IMR-90 (cell line): ENCODE measurements at regions not wholly inside any gene's neighbourhood (a gene's known extent, or its start where the extent isn't known, plus 50 kb on each side); places are given as distances from the start of the nearest gene placed in this dataset.

Experiments
- ATAC-seq: fragments of 200-7000 bp; cut with Tn5 transposase; 2 replicates; pipeline ENCODE4 v1.9.1; 2020; ENCODE audit warnings: low read depth, mild to moderate bottlenecking, moderate library complexity
- BruUV-seq: library from RNA; stranded (reverse); fragments of 400-500 nt; replicated peaks from 2 replicates; lab custom pipeline; 2021; lab: Mats Ljungman, UMichigan
- CTCF ChIA-PET: fragments of 300-600 bp; formaldehyde crosslinking; extraction: SDS; loops from one replicate; lab custom pipeline; 2021; ENCODE audit warnings: antibody characterized with exemption; lab: Yijun Ruan, JAX
- POLR2A ChIA-PET: fragments of 300-600 bp; sonication (Branson Sonifier 250); formaldehyde crosslinking; loops from one replicate; lab custom pipeline; 2022; ENCODE audit warnings: antibody characterized with exemption; ENCODE audit not compliant: unreplicated experiment; lab: Charles Lee
- DNase-seq: peaks from one replicate; pipeline ENCODE4 v3.0.0; 2013
- H2AFZ ChIP-seq: replicated peaks from 2 replicates; pipeline ENCODE3; 2013; ENCODE audit warnings: low read length, mild to moderate bottlenecking; ENCODE audit not compliant: poor library complexity
- H2AK5ac ChIP-seq: 2 replicates; pipeline ENCODE4 v1.6.1; 2013; ENCODE audit warnings: low read depth, low read length, inconsistent platforms
- H2AK9ac ChIP-seq: replicated peaks from 2 replicates; pipeline ENCODE3; 2013; ENCODE audit warnings: mild to moderate bottlenecking, low read depth, low read length, moderate library complexity; ENCODE audit not compliant: poor library complexity
- H2BK120ac ChIP-seq: 2 replicates; pipeline ENCODE4 v1.6.1; 2013; ENCODE audit warnings: low read depth, low read length, inconsistent platforms
- H2BK15ac ChIP-seq: 3 replicates; pipeline ENCODE4 v1.6.1; 2013; ENCODE audit warnings: low read depth, low read length, inconsistent platforms
- H2BK20ac ChIP-seq: 2 replicates; pipeline ENCODE4 v1.6.1; 2013; ENCODE audit warnings: low read depth, mild to moderate bottlenecking, inconsistent platforms, low read length, moderate library complexity
- H2BK5ac ChIP-seq: 2 replicates; pipeline ENCODE4 v1.6.1; 2013; ENCODE audit warnings: mild to moderate bottlenecking, low read depth, low read length, inconsistent platforms; ENCODE audit not compliant: poor library complexity, severe bottlenecking
- H3K14ac ChIP-seq: replicated peaks from 2 replicates; pipeline ENCODE4 v1.6.1; 2013; ENCODE audit warnings: low read depth, low read length, inconsistent platforms
- H3K18ac ChIP-seq: 2 replicates; pipeline ENCODE4 v1.6.1; 2013; ENCODE audit warnings: low read depth, low read length, control low read depth
- H3K23ac ChIP-seq: 2 replicates; pipeline ENCODE4 v1.6.1; 2013; ENCODE audit warnings: low read depth, low read length, inconsistent platforms
- H3K27ac ChIP-seq: 2 replicates; pipeline ENCODE4 v1.5.1; 2013; ENCODE audit warnings: mild to moderate bottlenecking, control low read depth, low read length; ENCODE audit not compliant: insufficient read depth
- H3K27me3 ChIP-seq: 2 replicates; pipeline ENCODE4 v1.6.1; 2013; ENCODE audit warnings: low read length; ENCODE audit not compliant: control insufficient read depth, insufficient read depth
- H3K36me3 ChIP-seq: 2 replicates; pipeline ENCODE4 v1.6.1; 2013; ENCODE audit warnings: low read length, mixed read lengths; ENCODE audit not compliant: control insufficient read depth, insufficient read depth
- H3K4ac ChIP-seq: 2 replicates; pipeline ENCODE4 v1.6.1; 2013; ENCODE audit warnings: low read depth, low read length, inconsistent platforms
- H3K4me1 ChIP-seq: 2 replicates; pipeline ENCODE4 v1.6.1; 2013; ENCODE audit warnings: low read length, mixed read lengths; ENCODE audit not compliant: control insufficient read depth, insufficient read depth
- H3K4me2 ChIP-seq: 2 replicates; pipeline ENCODE4 v1.6.1; 2013; ENCODE audit warnings: low read depth, mild to moderate bottlenecking, control low read depth, low read length, moderate library complexity
- H3K4me3 ChIP-seq: 2 replicates; pipeline ENCODE4 v1.5.1; 2013; ENCODE audit warnings: low read depth, mild to moderate bottlenecking, control low read depth, low read length, moderate library complexity; ENCODE audit not compliant: insufficient read depth
- H3K56ac ChIP-seq: 2 replicates; pipeline ENCODE4 v1.6.1; 2013; ENCODE audit warnings: low read length, inconsistent platforms; ENCODE audit not compliant: insufficient read depth; ENCODE audit errors: extremely low read depth
- H3K79me1 ChIP-seq, 2 experiments: 2 replicates each; pipeline ENCODE4 v1.6.1; 2013; ENCODE audit warnings: low read length in 2 of 2, inconsistent platforms in 1 of 2, low read depth in 1 of 2
- H3K9ac ChIP-seq: 2 replicates; pipeline ENCODE4 v1.6.1; 2013; ENCODE audit warnings: low read depth, low read length, control low read depth
- H3K9me1 ChIP-seq: 2 replicates; pipeline ENCODE4 v1.6.1; 2013; ENCODE audit warnings: low read length, inconsistent platforms; ENCODE audit not compliant: insufficient read depth
- H3K9me3 ChIP-seq: 2 replicates; pipeline ENCODE4 v1.6.1; 2013; ENCODE audit warnings: low read length; ENCODE audit not compliant: control insufficient read depth, insufficient read depth
- H4K20me1 ChIP-seq: 2 replicates; pipeline ENCODE4 v1.6.1; 2013; ENCODE audit warnings: low read length, inconsistent platforms; ENCODE audit not compliant: insufficient read depth
- H4K5ac ChIP-seq: 2 replicates; pipeline ENCODE4 v1.6.1; 2013; ENCODE audit warnings: mild to moderate bottlenecking, low read depth, low read length, control low read depth
- H4K8ac ChIP-seq, 2 experiments: 2 replicates each; pipeline ENCODE4 v1.6.1; 2013; ENCODE audit warnings: low read depth in 2 of 2, low read length in 2 of 2, control low read depth in 1 of 2, inconsistent platforms in 1 of 2
- H4K91ac ChIP-seq: 2 replicates; pipeline ENCODE4 v1.6.1; 2013; ENCODE audit warnings: low read depth, low read length, inconsistent platforms; ENCODE audit not compliant: insufficient read depth
- BHLHE40 ChIP-seq: fragments of 150-350 bp; IDR thresholded peaks from 2 replicates; pipeline ENCODE4 v1.6.1; 2016; ENCODE audit warnings: mild to moderate bottlenecking, low read depth, low read length
- CEBPB ChIP-seq: IDR thresholded peaks from 2 replicates; pipeline ENCODE4 v1.6.1; 2012; ENCODE audit warnings: low read depth, low read length, improper control_type of control experiment
- CHD1 ChIP-seq: IDR thresholded peaks from 2 replicates; pipeline ENCODE4 v1.6.1; 2012; ENCODE audit warnings: low read depth, low read length, improper control_type of control experiment
- FOS ChIP-seq: fragments of 150-350 bp; IDR thresholded peaks from 2 replicates; pipeline ENCODE4 v1.6.1; 2016; ENCODE audit warnings: low read depth, low read length
- MAFK ChIP-seq: IDR thresholded peaks from 2 replicates; pipeline ENCODE4 v1.6.1; 2012; ENCODE audit warnings: low read depth, low read length, improper control_type of control experiment
- MAZ ChIP-seq: IDR thresholded peaks from 2 replicates; pipeline ENCODE4 v1.6.1; 2012; ENCODE audit warnings: low read depth, mild to moderate bottlenecking, low read length, improper control_type of control experiment, moderate library complexity, borderline replicate concordance
- MXI1 ChIP-seq: IDR thresholded peaks from 2 replicates; pipeline ENCODE4 v1.6.1; 2012; ENCODE audit warnings: low read depth, mild to moderate bottlenecking, low read length, moderate library complexity, borderline replicate concordance
- NFE2L2 ChIP-seq: fragments of 150-350 bp; IDR thresholded peaks from 2 replicates; pipeline ENCODE4 v1.6.1; 2016; ENCODE audit warnings: low read depth, mild to moderate bottlenecking, low read length
- POLR2A ChIP-seq: IDR thresholded peaks from 2 replicates; pipeline ENCODE4 v1.6.1; 2012; ENCODE audit warnings: mild to moderate bottlenecking, low read depth, low read length
- RAD21 ChIP-seq: IDR thresholded peaks from 2 replicates; pipeline ENCODE4 v1.6.1; 2012; ENCODE audit warnings: low read length, improper control_type of control experiment
- RCOR1 ChIP-seq: IDR thresholded peaks from 2 replicates; pipeline ENCODE4 v1.6.1; 2012; ENCODE audit warnings: mild to moderate bottlenecking, low read length, improper control_type of control experiment; ENCODE audit not compliant: insufficient replicate concordance
- RFX5 ChIP-seq: IDR thresholded peaks from 2 replicates; pipeline ENCODE4 v1.8.0; 2012; ENCODE audit warnings: low read depth, mild to moderate bottlenecking, low read length, moderate library complexity
- SMC3 ChIP-seq: fragments of 150-350 bp; IDR thresholded peaks from 2 replicates; pipeline ENCODE4 v1.6.1; 2016; ENCODE audit warnings: low read depth, mild to moderate bottlenecking, antibody characterized with exemption, low read length, moderate library complexity
- WGBS, 2 experiments: methylation state at CpG; one replicate each; pipeline versions ENCODE4 v1.1.5 to v1.1.7; 2013; ENCODE audit warnings: missing lambda C conversion rate in 2 of 2; ENCODE audit not compliant: insufficient read length in 1 of 2; ENCODE audit errors: extremely low coverage in 2 of 2; 5-methylcytosine and 5-hydroxymethylcytosine counted together
- dilution Hi-C: fragments of 300-500 bp; cut with HindIII; formaldehyde crosslinking; loops from one replicate; pipeline ENCODE4 v1.14.3; 2018; ENCODE audit warnings: low sequenced_read_pairs; ENCODE audit not compliant: unreplicated experiment
- in situ Hi-C: fragments of 300-500 bp; cut with MboI; formaldehyde crosslinking; loops from 3 replicates; pipeline ENCODE4 v1.14.3; 2019; ENCODE audit warnings: low sequenced_read_pairs, inconsistent platforms, mixed read lengths
- intact Hi-C: fragments of 100-400 bp; cut with micrococcal nuclease; formaldehyde crosslinking; loops from 2 replicates; pipeline ENCODE4 v1.10.0; 2022
- TF ChIP-seq, protein P1 (sequence below): conservative IDR thresholded peaks from 2 replicates; pipeline ENCODE4 v1.5.1; 2012; ENCODE audit warnings: mild to moderate bottlenecking, low read depth, low read length, improper control_type of control experiment
- TF ChIP-seq, protein P2 (sequence below): fragments of 150-350 bp; IDR thresholded peaks from 2 replicates; pipeline ENCODE4 v1.6.1; 2017; ENCODE audit warnings: mild to moderate bottlenecking, antibody characterized with exemption, low read length, low read depth
- TF ChIP-seq, protein P3 (sequence below): fragments of 150-350 bp; IDR thresholded peaks from 2 replicates; pipeline ENCODE4 v1.6.1; 2016; ENCODE audit warnings: low read depth, mild to moderate bottlenecking, low read length, moderate library complexity, borderline replicate concordance

DNA sequence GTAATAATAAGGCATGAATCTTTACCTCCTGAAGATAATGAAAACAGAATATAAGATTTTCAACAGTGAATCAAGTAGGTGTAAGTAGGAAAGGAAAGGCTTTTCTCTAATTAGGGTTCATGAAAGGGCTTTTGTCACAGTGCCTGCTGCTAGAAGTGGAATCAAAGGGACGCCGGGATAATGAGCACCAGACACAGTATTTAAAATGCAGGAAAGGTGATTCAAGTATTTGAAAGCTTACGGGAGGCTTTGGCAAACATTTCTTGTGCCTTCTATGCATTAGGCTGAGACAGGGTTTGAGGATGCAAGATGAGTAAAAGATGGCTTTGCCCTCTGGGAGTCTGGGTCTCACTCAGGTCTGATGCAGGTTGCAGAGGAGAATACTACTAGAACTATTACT, 70.5 kb upstream of the ANO4 start:
- no peak overlapping the region for H3K4ac ChIP-seq
- H2BK120ac ChIP-seq = no peak overlapping the region
- no peak overlapping the region for H4K8ac ChIP-seq
- no peaks in the 10 kb centered on the region for H3K9me1 ChIP-seq
- no peak overlapping the region for H3K56ac ChIP-seq
- H3K9ac ChIP-seq = no peak overlapping the region
- 43% methylated on average over 2 of the region's 3 CpGs; no CpG with 5 or more reads in 1 of the 2 experiments for WGBS, 2 experiments
- H2BK20ac ChIP-seq = no peak overlapping the region
- H3K14ac ChIP-seq = no peak overlapping the region
- no peaks in the 10 kb centered on the region for H3K79me1 ChIP-seq
- no peak overlapping the region for H4K5ac ChIP-seq
- TF ChIP-seq CEBPB = no peak
- no peak for TF ChIP-seq NFE2L2
- TF ChIP-seq SMC3 = no peak
- TF ChIP-seq RCOR1 = no peak
- no peak for TF ChIP-seq POLR2A
- TF ChIP-seq, protein P1, sequence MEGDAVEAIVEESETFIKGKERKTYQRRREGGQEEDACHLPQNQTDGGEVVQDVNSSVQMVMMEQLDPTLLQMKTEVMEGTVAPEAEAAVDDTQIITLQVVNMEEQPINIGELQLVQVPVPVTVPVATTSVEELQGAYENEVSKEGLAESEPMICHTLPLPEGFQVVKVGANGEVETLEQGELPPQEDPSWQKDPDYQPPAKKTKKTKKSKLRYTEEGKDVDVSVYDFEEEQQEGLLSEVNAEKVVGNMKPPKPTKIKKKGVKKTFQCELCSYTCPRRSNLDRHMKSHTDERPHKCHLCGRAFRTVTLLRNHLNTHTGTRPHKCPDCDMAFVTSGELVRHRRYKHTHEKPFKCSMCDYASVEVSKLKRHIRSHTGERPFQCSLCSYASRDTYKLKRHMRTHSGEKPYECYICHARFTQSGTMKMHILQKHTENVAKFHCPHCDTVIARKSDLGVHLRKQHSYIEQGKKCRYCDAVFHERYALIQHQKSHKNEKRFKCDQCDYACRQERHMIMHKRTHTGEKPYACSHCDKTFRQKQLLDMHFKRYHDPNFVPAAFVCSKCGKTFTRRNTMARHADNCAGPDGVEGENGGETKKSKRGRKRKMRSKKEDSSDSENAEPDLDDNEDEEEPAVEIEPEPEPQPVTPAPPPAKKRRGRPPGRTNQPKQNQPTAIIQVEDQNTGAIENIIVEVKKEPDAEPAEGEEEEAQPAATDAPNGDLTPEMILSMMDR = no peak
- no peak for TF ChIP-seq MXI1
- no peak for TF ChIP-seq RAD21
- TF ChIP-seq, protein P2, sequence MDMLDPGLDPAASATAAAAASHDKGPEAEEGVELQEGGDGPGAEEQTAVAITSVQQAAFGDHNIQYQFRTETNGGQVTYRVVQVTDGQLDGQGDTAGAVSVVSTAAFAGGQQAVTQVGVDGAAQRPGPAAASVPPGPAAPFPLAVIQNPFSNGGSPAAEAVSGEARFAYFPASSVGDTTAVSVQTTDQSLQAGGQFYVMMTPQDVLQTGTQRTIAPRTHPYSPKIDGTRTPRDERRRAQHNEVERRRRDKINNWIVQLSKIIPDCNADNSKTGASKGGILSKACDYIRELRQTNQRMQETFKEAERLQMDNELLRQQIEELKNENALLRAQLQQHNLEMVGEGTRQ = no peak
- TF ChIP-seq MAFK = no peak
- no peak for TF ChIP-seq MAZ
- TF ChIP-seq RFX5 = no peak
- TF ChIP-seq BHLHE40 = no peak
- TF ChIP-seq FOS = no peak
- no peak for TF ChIP-seq CHD1
- TF ChIP-seq, protein P3, sequence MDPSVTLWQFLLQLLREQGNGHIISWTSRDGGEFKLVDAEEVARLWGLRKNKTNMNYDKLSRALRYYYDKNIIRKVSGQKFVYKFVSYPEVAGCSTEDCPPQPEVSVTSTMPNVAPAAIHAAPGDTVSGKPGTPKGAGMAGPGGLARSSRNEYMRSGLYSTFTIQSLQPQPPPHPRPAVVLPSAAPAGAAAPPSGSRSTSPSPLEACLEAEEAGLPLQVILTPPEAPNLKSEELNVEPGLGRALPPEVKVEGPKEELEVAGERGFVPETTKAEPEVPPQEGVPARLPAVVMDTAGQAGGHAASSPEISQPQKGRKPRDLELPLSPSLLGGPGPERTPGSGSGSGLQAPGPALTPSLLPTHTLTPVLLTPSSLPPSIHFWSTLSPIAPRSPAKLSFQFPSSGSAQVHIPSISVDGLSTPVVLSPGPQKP = no peak
- no peak overlapping the region for H2BK5ac ChIP-seq
- H3K27me3 ChIP-seq = peaks cover 4% of the 10 kb centered on the region
- no peak overlapping the region for H2AK9ac ChIP-seq
- no peak overlapping the region for H3K23ac ChIP-seq
- dilution Hi-C loops (no loop called here), intact Hi-C loops (no loop called here), in situ Hi-C loops (no loop called here)
- no TSS peak for BruUV-seq
- CTCF ChIA-PET = no interaction called here
- H3K4me2 ChIP-seq = no peak overlapping the region
- no peaks in the 10 kb centered on the region for H4K20me1 ChIP-seq
- no peaks in the 10 kb centered on the region for H3K4me1 ChIP-seq
- POLR2A ChIA-PET = no interaction called here
- no peak overlapping the region for H2AFZ ChIP-seq
- H3K4me3 ChIP-seq = no peak overlapping the region
- H3K9me3 ChIP-seq = no peaks in the 10 kb centered on the region
- H3K36me3 ChIP-seq = no peaks in the 10 kb centered on the region
- no peak overlapping the region for H2AK5ac ChIP-seq
- H3K27ac ChIP-seq = no peak overlapping the region
- ATAC-seq (no peak), DNase-seq (no peak)
- H2BK15ac ChIP-seq = no peak overlapping the region
- H4K91ac ChIP-seq = no peak overlapping the region
- H3K18ac ChIP-seq = no peak overlapping the region
